NCI-H146 treated with DMSO at 0.1 percent for 48 hours (cell line): ENCODE measurements at regions not wholly inside any gene's neighbourhood (a gene's known extent, or its start where the extent isn't known, plus 50 kb on each side); places are given as distances from the start of the nearest gene placed in this dataset.
"Not testable (repeated sequence)": the region's sequence is repeated elsewhere in the genome, so short reads cannot be mapped to it uniquely, and the experiment has no call there.

Source experiments
- DNase-seq: peaks from one replicate; lab custom pipeline; 2025; ENCODE audit not compliant: unreplicated experiment; lab: John Stamatoyannopoulos, UW

DNA sequence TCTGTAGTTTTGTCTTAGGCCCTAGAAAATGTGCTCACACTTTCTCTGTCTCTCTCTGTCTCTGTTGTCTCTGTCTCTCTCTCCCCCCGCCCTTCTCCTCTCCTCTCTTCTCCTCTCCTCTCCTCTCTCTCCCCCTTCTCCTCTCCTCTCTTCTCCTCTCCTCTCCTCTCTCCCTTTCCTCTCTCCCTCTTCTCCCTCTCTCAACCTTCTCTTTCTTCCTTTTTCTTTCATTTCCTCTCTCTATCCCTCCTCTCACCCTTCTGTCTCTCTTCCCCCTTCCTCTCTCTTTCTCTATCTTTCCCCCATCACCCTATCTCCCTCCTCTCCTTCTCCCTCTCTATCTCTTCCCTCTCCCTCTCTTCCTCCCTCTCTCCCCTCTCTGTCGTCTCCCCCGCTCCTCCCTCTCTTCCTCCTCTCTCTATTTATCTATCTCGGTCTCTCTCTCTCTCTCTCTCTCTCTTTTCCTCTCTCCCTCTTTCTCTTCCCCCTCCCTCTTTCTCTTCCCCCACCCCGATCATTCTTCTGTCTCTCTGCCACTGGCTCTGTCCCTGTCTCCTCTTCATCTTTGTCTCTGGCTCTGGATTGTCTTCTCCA, 107.2 kb upstream of the C16orf82 start:
- DNase-seq = no peak

GRCh38 chr16:26961459-26961858, 105.3 kb upstream of the C16orf82 start:
- no peak for DNase-seq

DNA sequence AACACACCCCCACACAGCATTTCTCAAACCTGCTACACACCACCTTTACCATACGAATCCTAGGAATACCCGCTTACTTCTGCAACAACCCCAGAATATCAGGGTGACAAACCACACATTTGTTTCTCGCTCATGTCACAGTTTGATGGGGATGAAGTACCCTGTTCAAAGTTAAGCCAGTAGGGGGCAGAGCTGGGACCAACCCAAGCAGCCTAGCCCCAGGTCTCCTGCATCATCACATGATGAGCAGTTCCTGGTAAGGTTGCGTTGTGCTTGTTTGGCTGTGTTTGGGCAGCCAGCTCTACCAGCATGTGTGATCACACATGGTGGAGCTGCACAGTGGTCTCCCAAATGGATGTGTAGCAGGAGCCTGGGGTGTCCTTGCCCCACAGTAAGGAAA, 103.6 kb upstream of the C16orf82 start:
- no peak for DNase-seq

- no peak for DNase-seq
Measured at GRCh38 chr16:26969589-26970231, 97.0 kb upstream of the C16orf82 start.

- DNase-seq = no peak
Measured at GRCh38 chr16:26970292-26970691, 96.4 kb upstream of the C16orf82 start.

- no peak for DNase-seq
Measured at GRCh38 chr16:26976873-26977272, 89.9 kb upstream of the C16orf82 start.

DNA sequence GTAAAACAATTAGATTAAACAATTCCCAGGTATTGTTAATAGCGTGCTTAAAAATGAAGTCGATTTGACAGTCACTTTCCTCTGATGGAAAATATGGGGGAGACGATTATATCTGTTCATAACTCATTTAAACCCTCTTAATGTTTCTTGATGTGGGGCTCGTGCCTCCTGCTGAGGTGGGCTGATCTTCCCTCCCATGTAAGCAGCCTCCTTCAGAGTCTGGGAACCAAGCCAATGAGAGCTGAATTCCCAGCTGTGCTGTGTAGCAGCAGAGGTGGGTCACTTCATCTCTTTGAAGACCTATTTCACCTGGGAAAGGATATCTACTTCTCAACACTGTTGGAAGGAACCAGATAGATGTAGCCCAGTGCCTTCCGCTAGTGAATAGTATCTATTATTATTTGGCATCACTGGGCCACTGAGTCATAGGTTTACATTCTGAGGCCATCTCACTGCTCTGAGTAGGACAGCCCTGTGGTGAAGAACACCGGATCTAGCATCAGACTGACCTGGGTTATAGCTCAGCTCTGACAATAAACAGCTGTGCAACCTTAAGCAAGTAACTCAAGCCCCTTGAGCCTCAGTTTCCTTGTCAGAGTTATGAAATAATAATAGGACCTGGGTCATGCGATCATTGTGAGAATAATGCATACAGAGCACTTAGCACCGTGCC, 85.3 kb upstream of the C16orf82 start:
- no peak for DNase-seq

- DNase-seq = no peak
Measured at GRCh38 chr16:26982422-26982821, 84.3 kb upstream of the C16orf82 start.

GRCh38 chr16:26983426-26983825, 83.3 kb upstream of the C16orf82 start:
- no peak for DNase-seq

GRCh38 chr16:26985100-26986065, 81.3 kb upstream of the C16orf82 start:
- no peak for DNase-seq

DNA sequence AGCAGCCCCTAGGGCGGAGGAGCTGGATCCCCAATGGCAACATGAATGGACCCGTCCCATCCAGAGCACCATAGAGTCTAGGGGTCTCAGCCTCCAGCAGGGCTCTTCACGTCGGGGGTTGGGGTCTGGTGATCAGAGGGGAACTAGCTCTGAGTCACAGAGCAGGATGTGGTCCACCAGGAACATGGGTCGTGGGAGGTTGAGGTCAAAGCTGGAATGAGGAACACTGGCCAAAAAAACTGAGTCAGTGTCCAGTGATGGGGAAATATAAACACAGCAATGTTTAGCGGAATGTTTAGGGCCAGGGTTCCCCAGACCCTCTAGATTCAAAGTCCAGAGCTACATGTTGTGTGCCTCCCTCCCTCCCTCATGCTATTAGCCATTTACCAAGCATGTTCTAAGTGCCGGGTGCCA, 79.1 kb upstream of the C16orf82 start:
- DNase-seq = no peak

DNA sequence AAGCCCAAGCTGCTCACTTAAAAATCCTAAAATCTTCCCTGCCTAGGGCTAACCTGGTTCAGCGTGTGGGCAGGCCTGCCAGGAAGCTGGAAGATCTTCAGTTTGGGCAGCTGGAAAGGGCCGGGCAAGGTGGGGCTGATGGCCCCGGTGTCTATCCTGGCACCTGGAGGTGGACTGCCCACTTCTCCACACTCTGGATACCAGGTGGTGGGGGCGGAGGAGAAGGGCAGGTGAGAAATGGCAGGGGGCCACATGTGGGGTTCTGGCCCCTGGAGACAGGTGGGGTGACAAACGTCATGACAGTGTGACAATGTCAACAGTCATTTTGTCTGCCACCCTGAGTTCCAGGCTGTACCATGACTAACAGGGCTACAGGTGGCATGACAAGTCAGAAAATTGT, 78.5 kb upstream of the C16orf82 start:
- no peak for DNase-seq

DNA sequence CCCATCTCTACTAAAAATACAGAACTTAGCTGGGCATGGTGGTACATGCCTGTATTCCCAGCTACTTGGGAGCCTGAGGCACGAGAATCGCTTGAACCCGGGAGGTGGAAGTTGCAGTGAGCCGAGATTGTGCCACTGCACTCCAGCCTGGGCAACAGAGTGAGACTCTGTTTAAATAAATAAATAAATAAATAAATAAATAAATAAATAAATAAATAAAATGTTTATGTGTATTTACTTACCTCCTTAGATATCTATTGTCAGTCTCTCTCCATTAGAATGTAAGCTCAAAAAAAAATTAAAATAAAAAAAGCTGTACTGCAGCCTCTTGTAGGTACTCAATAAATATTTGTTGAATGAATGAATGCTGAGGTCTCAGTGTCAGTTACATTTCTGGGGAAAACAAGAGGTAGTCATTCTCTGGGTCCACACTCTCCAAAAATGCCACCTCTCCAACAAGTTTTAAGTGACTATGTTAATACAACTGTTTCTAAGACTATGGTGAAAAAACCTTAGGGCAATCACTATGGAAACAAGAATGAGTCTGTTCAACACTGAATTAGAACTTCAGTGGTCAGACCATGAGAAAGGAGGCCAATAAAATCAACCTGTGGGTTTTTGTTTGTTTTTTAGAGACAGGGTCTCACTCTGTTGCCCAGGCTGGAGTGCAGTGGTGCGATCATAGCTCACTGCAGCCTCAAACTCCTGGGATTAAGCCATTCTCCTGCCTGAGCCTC, 76.2 kb upstream of the C16orf82 start:
- not testable (repeated sequence) for DNase-seq

DNA sequence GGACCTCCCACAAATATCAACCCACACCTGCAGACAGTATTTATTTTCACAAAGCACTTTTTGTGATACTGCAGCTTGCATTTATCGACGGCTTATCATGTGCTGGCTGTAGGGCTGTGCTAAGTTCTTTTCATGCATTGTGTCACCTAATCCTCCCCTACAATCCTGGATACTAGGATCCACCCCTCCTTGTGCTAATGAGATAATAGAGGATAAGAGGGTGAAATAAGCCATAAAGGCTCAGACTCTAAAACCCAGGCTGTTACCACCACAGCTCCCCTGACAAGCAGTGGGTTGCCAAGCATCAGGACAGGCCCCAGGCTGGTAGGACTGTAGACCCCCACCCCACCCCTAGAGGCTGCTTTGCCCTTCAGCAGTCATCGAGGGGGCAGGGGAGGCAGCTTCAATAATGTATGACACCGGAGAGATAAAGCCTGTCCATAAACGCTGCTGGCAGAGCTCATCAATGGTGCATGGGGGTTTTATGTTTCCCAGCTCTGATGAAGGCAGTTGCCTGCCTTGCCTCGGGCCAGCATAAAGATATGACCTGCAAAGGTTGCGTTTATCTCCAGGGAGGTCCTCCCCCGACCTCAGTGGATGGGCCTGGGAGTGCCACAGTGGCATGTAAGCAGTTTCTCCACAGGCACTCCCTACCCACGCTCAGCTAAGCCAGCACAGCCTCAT, 73.9 kb upstream of the C16orf82 start:
- no peak for DNase-seq

- DNase-seq = no peak
Measured at GRCh38 chr16:26993511-26993910, 73.2 kb upstream of the C16orf82 start.

- no peak for DNase-seq
Measured at GRCh38 chr16:26993963-26994362, 72.8 kb upstream of the C16orf82 start.

DNA sequence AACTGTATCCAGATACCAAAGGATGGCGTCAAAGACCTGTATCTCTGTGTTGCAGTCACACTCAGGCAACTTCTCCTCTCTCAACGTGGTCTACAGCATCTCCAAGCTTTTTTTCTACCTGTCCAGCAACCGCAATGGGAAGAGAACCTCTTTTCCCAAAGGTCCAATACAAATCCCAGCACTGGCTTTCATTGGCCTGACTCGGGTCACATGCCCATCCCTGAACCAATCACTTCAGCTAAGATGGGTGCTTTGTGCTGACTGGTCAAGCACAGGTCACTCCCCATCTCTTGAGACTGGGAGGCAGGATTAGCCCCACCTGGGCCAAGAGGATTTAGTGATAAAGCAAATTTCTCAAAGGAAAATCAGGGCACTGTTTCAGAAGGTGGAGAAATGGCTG, 71.2 kb upstream of the C16orf82 start:
- no peak for DNase-seq

DNA sequence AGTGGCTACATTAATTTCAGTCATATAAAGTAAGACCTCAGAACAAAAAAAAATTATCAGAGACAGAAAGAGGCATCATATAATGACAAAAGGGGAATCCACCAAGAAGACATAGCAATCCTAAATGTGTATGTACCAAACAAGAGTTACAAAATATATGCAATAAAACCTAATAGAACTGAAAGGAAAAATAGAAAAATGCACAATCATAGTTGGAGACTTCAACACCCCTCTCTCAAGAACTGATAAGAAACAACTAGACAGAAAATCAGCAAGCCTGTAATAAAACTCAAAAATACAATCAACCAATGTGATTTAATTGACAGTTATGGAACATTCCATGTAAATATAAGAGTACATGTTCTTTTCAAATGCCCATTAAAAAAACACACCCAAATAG, 61.3 kb upstream of the C16orf82 start:
- DNase-seq = no peak
